ENCODE measurements at regions not wholly inside any gene's neighbourhood (a gene's known extent, or its start where the extent isn't known, plus 50 kb on each side); places are given as distances from the start of the nearest gene placed in this dataset.

GRCh38 chr1:8267307-8267706 is 50.6 kb upstream of the SLC45A1 start:
- no peak for DNase-seq
- TF ChIP-seq POLR2A (IDR thresholded peaks at IDR 0.05; ENCODE audit: low read length) (no peak), GATA1 (IDR thresholded peaks at IDR 0.05; ENCODE audit: low read depth, low read length) (no peak)

GRCh38 chr1:8266436-8267165 is 51.3 kb upstream of the SLC45A1 start:
- no peak for DNase-seq
- TF ChIP-seq GATA1 (IDR thresholded peaks at IDR 0.05; ENCODE audit: low read depth, low read length): no peak
- no peak for TF ChIP-seq POLR2A (IDR thresholded peaks at IDR 0.05; ENCODE audit: low read length)

- DNase-seq: no peak
- TF ChIP-seq GATA1 (IDR thresholded peaks at IDR 0.05; ENCODE audit: low read depth, low read length) (no peak), POLR2A (IDR thresholded peaks at IDR 0.05; ENCODE audit: low read length) (no peak)
Measured at GRCh38 chr1:8263791-8264190, 54.1 kb upstream of the SLC45A1 start.

GRCh38 chr1:8261398-8261762 is 56.5 kb upstream of the SLC45A1 start:
- TF ChIP-seq GATA1 (IDR thresholded peaks at IDR 0.05; ENCODE audit: low read depth, low read length) (no peak), POLR2A (IDR thresholded peaks at IDR 0.05; ENCODE audit: low read length) (no peak)
- DNase-seq: no peak

- DNase-seq: no peak
- no peak for TF ChIP-seq GATA1 (IDR thresholded peaks at IDR 0.05; ENCODE audit: low read depth, low read length)
- no peak for TF ChIP-seq POLR2A (IDR thresholded peaks at IDR 0.05; ENCODE audit: low read length)
Measured at GRCh38 chr1:8259498-8260290, 58.2 kb upstream of the SLC45A1 start.

- DNase-seq: no peak
- TF ChIP-seq GATA1 (IDR thresholded peaks at IDR 0.05; ENCODE audit: low read depth, low read length): no peak
- TF ChIP-seq POLR2A (IDR thresholded peaks at IDR 0.05; ENCODE audit: low read length): no peak
Measured at GRCh38 chr1:8257621-8258020, 60.3 kb upstream of the SLC45A1 start.

GRCh38 chr1:8256321-8256720 is 61.6 kb upstream of the SLC45A1 start:
- no peak for DNase-seq
- TF ChIP-seq POLR2A (IDR thresholded peaks at IDR 0.05; ENCODE audit: low read length) (no peak), GATA1 (IDR thresholded peaks at IDR 0.05; ENCODE audit: low read depth, low read length) (no peak)

- TF ChIP-seq GATA1 (IDR thresholded peaks at IDR 0.05; ENCODE audit: low read depth, low read length): no peak
- no peak for TF ChIP-seq POLR2A (IDR thresholded peaks at IDR 0.05; ENCODE audit: low read length)
- no peak for DNase-seq
Measured at GRCh38 chr1:8255712-8256111, 62.2 kb upstream of the SLC45A1 start.

GRCh38 chr1:8252266-8252951 is 65.5 kb upstream of the SLC45A1 start:
- TF ChIP-seq POLR2A (IDR thresholded peaks at IDR 0.05; ENCODE audit: low read length): no peak
- TF ChIP-seq GATA1 (IDR thresholded peaks at IDR 0.05; ENCODE audit: low read depth, low read length): no peak
- no peak for DNase-seq

- TF ChIP-seq POLR2A (IDR thresholded peaks at IDR 0.05; ENCODE audit: low read length) (no peak), GATA1 (IDR thresholded peaks at IDR 0.05; ENCODE audit: low read depth, low read length) (no peak)
- no peak for DNase-seq
Measured at GRCh38 chr1:8251635-8252034, 66.3 kb upstream of the SLC45A1 start.

GRCh38 chr1:8249838-8250237 is 68.1 kb upstream of the SLC45A1 start:
- TF ChIP-seq GATA1 (IDR thresholded peaks at IDR 0.05; ENCODE audit: low read depth, low read length) (no peak), POLR2A (IDR thresholded peaks at IDR 0.05; ENCODE audit: low read length) (no peak)
- DNase-seq: no peak

- TF ChIP-seq GATA1 (IDR thresholded peaks at IDR 0.05; ENCODE audit: low read depth, low read length) (no peak), POLR2A (IDR thresholded peaks at IDR 0.05; ENCODE audit: low read length) (no peak)
- DNase-seq: no peak
Measured at GRCh38 chr1:8247811-8248436, 70.0 kb upstream of the SLC45A1 start.

GRCh38 chr1:8244304-8244703 is 73.6 kb upstream of the SLC45A1 start:
- TF ChIP-seq GATA1 (IDR thresholded peaks at IDR 0.05; ENCODE audit: low read depth, low read length) (no peak), POLR2A (IDR thresholded peaks at IDR 0.05; ENCODE audit: low read length) (no peak)
- DNase-seq: no peak

- DNase-seq: no peak
- TF ChIP-seq POLR2A (IDR thresholded peaks at IDR 0.05; ENCODE audit: low read length) (no peak), GATA1 (IDR thresholded peaks at IDR 0.05; ENCODE audit: low read depth, low read length) (no peak)
Measured at GRCh38 chr1:8242498-8242897, 75.4 kb upstream of the SLC45A1 start.
